Trophoblast cell (in vitro differentiated cells and primary cell): ENCODE measurements at regions not wholly inside any gene's neighbourhood (a gene's known extent, or its start where the extent isn't known, plus 50 kb on each side); places are given as distances from the start of the nearest gene placed in this dataset.

ENCODE experiments used
- DNase-seq, 2 donors: peaks; one replicate each; pipeline ENCODE4 v3.0.0-alpha.2; 2016
- H2AFZ ChIP-seq: 2 replicates; pipeline ENCODE4 v1.6.1; 2013; ENCODE audit warnings: low read length, moderate library complexity, mild to moderate bottlenecking; ENCODE audit not compliant: insufficient read depth, poor library complexity
- H2AK5ac ChIP-seq: 2 replicates; pipeline ENCODE4 v1.6.1; 2013; ENCODE audit warnings: mild to moderate bottlenecking, low read length
- H2BK120ac ChIP-seq: 2 replicates; pipeline ENCODE4 v1.6.1; 2013; ENCODE audit warnings: low read length, mild to moderate bottlenecking, moderate library complexity; ENCODE audit not compliant: insufficient read depth, poor library complexity
- H2BK12ac ChIP-seq: 2 replicates; pipeline ENCODE4 v1.6.1; 2013; ENCODE audit warnings: mild to moderate bottlenecking, low read length, moderate library complexity
- H2BK5ac ChIP-seq: 2 replicates; pipeline ENCODE4 v1.6.1; 2013; ENCODE audit warnings: low read length, low read depth, moderate library complexity, mild to moderate bottlenecking; ENCODE audit not compliant: poor library complexity
- H3K14ac ChIP-seq: 2 replicates; pipeline ENCODE4 v1.6.1; 2013; ENCODE audit warnings: mild to moderate bottlenecking, low read length
- H3K18ac ChIP-seq: 2 replicates; pipeline ENCODE4 v1.6.1; 2013; ENCODE audit warnings: mild to moderate bottlenecking, low read length
- H3K23ac ChIP-seq: 2 replicates; pipeline ENCODE4 v1.6.1; 2013; ENCODE audit warnings: low read length
- H3K27ac ChIP-seq: 2 replicates; pipeline ENCODE4 v1.5.1; 2013; ENCODE audit warnings: low read depth, mild to moderate bottlenecking, inconsistent platforms, low read length, moderate library complexity
- H3K27me3 ChIP-seq: 2 replicates; pipeline ENCODE4 v1.6.1; 2013; ENCODE audit warnings: inconsistent platforms, mild to moderate bottlenecking, low read length, moderate library complexity; ENCODE audit not compliant: insufficient read depth
- H3K36me3 ChIP-seq, 2 experiments: 1 replicate in 1 of 2; 2 replicates in 1 of 2; pipeline ENCODE4 v1.6.1; 2013; ENCODE audit warnings: low read length in 2 of 2, mild to moderate bottlenecking in 2 of 2, moderate library complexity in 1 of 2; ENCODE audit not compliant: insufficient read depth in 2 of 2, control insufficient read depth in 1 of 2
- H3K4ac ChIP-seq: 2 replicates; pipeline ENCODE4 v1.6.1; 2013; ENCODE audit warnings: low read depth, mild to moderate bottlenecking, low read length, moderate library complexity
- H3K4me1 ChIP-seq, 2 experiments: 1 replicate in 1 of 2; 2 replicates in 1 of 2; pipeline ENCODE4 v1.6.1; 2013; ENCODE audit warnings: low read length in 2 of 2, mild to moderate bottlenecking in 2 of 2, moderate library complexity in 1 of 2; ENCODE audit not compliant: insufficient read depth in 2 of 2, control insufficient read depth in 1 of 2
- H3K4me2 ChIP-seq: 2 replicates; pipeline ENCODE4 v1.6.1; 2013; ENCODE audit warnings: inconsistent platforms, mild to moderate bottlenecking, low read length, moderate library complexity
- H3K4me3 ChIP-seq: 2 replicates; pipeline ENCODE4 v1.5.1; 2013; ENCODE audit warnings: mild to moderate bottlenecking, low read depth, low read length, inconsistent platforms
- H3K79me1 ChIP-seq: one replicate; pipeline ENCODE4 v1.6.1; 2013; ENCODE audit warnings: low read length
- H3K79me2 ChIP-seq: 2 replicates; pipeline ENCODE4 v1.6.1; 2013; ENCODE audit warnings: low read length, mild to moderate bottlenecking; ENCODE audit not compliant: control insufficient read depth, insufficient read depth, poor library complexity
- H3K9ac ChIP-seq: 2 replicates; pipeline ENCODE4 v1.6.1; 2013; ENCODE audit warnings: mild to moderate bottlenecking, low read length
- H3K9me3 ChIP-seq: 2 replicates; pipeline ENCODE4 v1.6.1; 2013; ENCODE audit warnings: low read depth, mild to moderate bottlenecking, control low read depth, inconsistent platforms, low read length; ENCODE audit not compliant: insufficient read depth
- H4K12ac ChIP-seq: 2 replicates; pipeline ENCODE4 v1.6.1; 2013; ENCODE audit warnings: low read depth, mild to moderate bottlenecking, low read length, moderate library complexity
- H4K8ac ChIP-seq: 2 replicates; pipeline ENCODE4 v1.6.1; 2013; ENCODE audit warnings: low read depth, mild to moderate bottlenecking, low read length, moderate library complexity
- H4K91ac ChIP-seq: one replicate; pipeline ENCODE4 v1.6.1; 2013; ENCODE audit warnings: low read depth, mild to moderate bottlenecking, low read length, moderate library complexity
- whole genome bisulfite sequencing: extraction: QIAGEN DNeasy Blood & Tissue Kit; methylation state at CpG from one replicate; pipeline ENCODE4 v1.1.7; 2013; ENCODE audit warnings: missing lambda C conversion rate; ENCODE audit not compliant: insufficient read length, insufficient coverage; ENCODE audit errors: extremely low coverage; 5-methylcytosine and 5-hydroxymethylcytosine counted together

DNA sequence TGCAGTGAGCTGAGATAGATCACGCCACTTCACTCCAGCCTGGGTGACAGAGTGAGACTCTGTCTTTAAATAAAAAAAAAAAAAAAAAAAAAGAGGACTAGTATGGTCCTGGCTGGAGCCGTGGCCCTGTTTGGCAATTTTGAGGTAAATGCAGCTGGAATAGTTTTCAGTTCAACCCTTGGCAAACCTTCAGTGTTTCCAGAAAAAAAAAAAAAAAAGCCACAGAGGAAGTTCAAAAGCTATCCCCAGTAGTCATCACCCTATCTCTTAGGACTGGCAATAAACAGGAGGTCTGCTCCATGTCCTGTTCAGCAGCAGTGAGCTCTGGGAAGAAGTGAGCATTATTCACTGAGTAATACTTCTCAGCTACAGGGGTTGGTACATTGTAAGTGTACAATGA lies 56.8 kb upstream of the ERRFI1 start:
- Histone ChIP-seq H3K27ac (peak overlapping the region; percentile 51), H3K9ac (no peak overlapping the region), H3K27me3 (no peaks in the 10 kb centered on the region), H2BK5ac (no peak overlapping the region), H3K14ac (no peak overlapping the region), H3K9me3 (no peaks in the 10 kb centered on the region), H2AFZ (no peak overlapping the region), H3K4me3 (no peak overlapping the region), H3K4ac (no peak overlapping the region), H4K91ac (no peak overlapping the region), H3K23ac (no peak overlapping the region), H3K4me2 (no peak overlapping the region), H2AK5ac (no peak overlapping the region), H2BK12ac (no peak overlapping the region), H3K4me1 (peaks cover 5 to 9% of the 10 kb centered on the region in 2 experiments), H4K12ac (no peak overlapping the region), H3K36me3 (no peaks in the 10 kb centered on the region), H3K18ac (no peak overlapping the region), H3K79me2 (peaks cover 5% of the 10 kb centered on the region), H4K8ac (no peak overlapping the region), H3K79me1 (peaks cover 23% of the 10 kb centered on the region), H2BK120ac (no peak overlapping the region)
- DNase-seq = no peak
- WGBS = no CpG with 5 or more reads among the region's 2 CpGs

DNA sequence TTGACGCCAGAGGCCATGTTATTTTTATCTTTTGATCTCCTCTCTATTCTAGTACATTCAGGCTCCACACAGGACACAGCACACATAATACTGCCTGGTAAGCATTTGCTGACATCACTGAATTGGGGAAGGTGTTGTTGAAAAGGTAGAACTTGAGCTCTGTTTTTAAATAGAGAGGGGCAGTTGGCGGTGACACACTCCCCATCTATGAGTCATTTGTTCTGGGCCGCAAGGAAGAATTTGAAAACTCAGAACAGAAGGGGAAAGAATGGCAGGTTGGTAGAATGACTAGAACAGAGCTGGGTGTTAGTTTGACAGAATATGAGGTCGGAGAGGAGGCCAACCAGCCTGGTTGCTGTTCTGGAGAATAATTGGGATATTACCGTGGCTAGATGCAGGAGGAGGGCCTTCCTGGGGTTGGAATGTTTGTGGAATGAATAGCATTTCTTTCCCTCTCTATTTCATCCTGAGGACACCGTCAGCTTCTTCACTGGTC lies 52.1 kb upstream of the ERRFI1 start:
- Histone ChIP-seq H3K9me3 (no peaks in the 10 kb centered on the region), H3K79me2 (peaks cover 6% of the 10 kb centered on the region), H2AK5ac (no peak overlapping the region), H3K4ac (no peak overlapping the region), H3K4me2 (peak overlapping the region; percentile 28), H4K91ac (peak overlapping the region; percentile 28), H2BK120ac (peak overlapping the region; percentile 5), H2BK12ac (no peak overlapping the region), H3K27me3 (no peaks in the 10 kb centered on the region), H4K8ac (no peak overlapping the region), H3K14ac (no peak overlapping the region), H3K4me3 (no peak overlapping the region), H3K23ac (no peak overlapping the region), H2BK5ac (peak overlapping the region; percentile 85), H3K18ac (no peak overlapping the region), H3K79me1 (peaks cover 38% of the 10 kb centered on the region), H3K4me1 (peaks cover 25 to 28% of the 10 kb centered on the region in 2 experiments), H3K36me3 (no peaks in the 10 kb centered on the region), H4K12ac (no peak overlapping the region), H3K27ac (peak overlapping the region; percentile 92), H2AFZ (no peak overlapping the region), H3K9ac (no peak overlapping the region)
- peak; percentile 78 to 86 for DNase-seq
- WGBS = no CpG with 5 or more reads among the region's 6 CpGs

DNA sequence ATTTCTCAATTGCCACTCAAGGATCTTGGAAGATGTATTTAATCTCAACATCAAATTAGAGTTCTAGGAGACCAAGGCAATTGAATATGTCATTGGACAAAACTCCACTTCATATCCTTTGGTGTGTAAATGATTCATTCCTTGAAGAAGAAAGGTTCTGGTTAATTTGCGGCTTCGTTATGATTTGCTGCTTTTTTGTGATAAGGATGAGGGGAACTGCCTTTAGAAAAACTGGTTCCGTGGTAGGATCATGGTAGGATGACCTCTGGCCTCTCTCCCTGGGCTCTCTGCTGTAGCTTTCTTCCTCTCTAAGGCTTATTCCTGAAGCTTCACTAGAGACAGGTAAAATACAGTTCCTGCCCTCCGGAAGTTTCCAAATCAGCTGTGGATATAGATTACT lies 51.5 kb upstream of the ERRFI1 start:
- peak; percentile 71 to 81 for DNase-seq
- H3K4ac ChIP-seq = peak overlapping the region; percentile 50
- peaks cover 25 to 28% of the 10 kb centered on the region in 2 experiments for H3K4me1 ChIP-seq
- peak overlapping the region; percentile 92 for H3K27ac ChIP-seq
- no CpG with 5 or more reads among the region's 4 CpGs for WGBS
- peak overlapping the region; percentile 31 for H3K14ac ChIP-seq
- no peak overlapping the region for H3K4me2 ChIP-seq
- H2BK5ac ChIP-seq = peak overlapping the region; percentile 88
- H2BK120ac ChIP-seq = peak overlapping the region; percentile 92
- no peak overlapping the region for H3K9ac ChIP-seq
- H3K18ac ChIP-seq = no peak overlapping the region
- no peak overlapping the region for H3K4me3 ChIP-seq
- H3K9me3 ChIP-seq = no peaks in the 10 kb centered on the region
- peaks cover 38% of the 10 kb centered on the region for H3K79me1 ChIP-seq
- H3K27me3 ChIP-seq = no peaks in the 10 kb centered on the region
- H2BK12ac ChIP-seq = no peak overlapping the region
- no peak overlapping the region for H4K8ac ChIP-seq
- H3K23ac ChIP-seq = no peak overlapping the region
- H4K12ac ChIP-seq = no peak overlapping the region
- peaks cover 6% of the 10 kb centered on the region for H3K79me2 ChIP-seq
- H2AK5ac ChIP-seq = no peak overlapping the region
- no peak overlapping the region for H2AFZ ChIP-seq
- no peaks in the 10 kb centered on the region for H3K36me3 ChIP-seq
- peak overlapping the region; percentile 73 for H4K91ac ChIP-seq

DNA sequence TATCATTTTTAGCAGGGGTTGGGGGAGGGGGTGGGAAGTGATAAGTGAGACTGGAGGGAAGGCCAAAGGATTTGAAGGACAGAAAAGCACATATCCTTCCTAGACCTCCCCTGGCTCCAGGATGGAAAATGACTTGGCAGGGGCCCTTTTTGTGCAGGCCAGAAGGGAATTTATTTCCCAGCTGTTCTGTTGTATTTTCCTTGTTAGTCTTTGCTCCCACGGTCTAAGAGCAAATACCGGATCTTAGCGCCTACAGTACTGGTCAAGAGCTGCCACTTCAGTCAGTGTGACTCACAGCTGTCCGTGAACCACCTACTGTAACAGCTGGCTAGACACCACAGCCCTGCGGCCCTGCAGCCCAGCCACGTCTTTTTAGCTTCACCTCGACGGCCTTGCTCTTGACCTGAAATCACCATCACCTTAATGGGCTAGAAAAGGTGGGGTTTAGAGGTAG lies 51.0 kb upstream of the ERRFI1 start:
- Histone ChIP-seq H3K27ac (peak overlapping the region; percentile 92), H3K79me2 (peaks cover 8% of the 10 kb centered on the region), H2BK120ac (peak overlapping the region; percentile 47), H3K27me3 (no peaks in the 10 kb centered on the region), H3K14ac (peak overlapping the region; percentile 49), H2AK5ac (no peak overlapping the region), H3K9me3 (no peaks in the 10 kb centered on the region), H4K12ac (no peak overlapping the region), H4K8ac (peak overlapping the region; percentile 42), H3K4me3 (no peak overlapping the region), H3K4me1 (peaks cover 27 to 30% of the 10 kb centered on the region in 2 experiments), H2BK12ac (peak overlapping the region; percentile 55), H3K36me3 (no peaks in the 10 kb centered on the region), H2BK5ac (peak overlapping the region; percentile 58), H2AFZ (no peak overlapping the region), H3K4me2 (no peak overlapping the region), H4K91ac (peak overlapping the region; percentile 75), H3K23ac (no peak overlapping the region), H3K9ac (no peak overlapping the region), H3K18ac (peak overlapping the region; percentile 84), H3K79me1 (peaks cover 39% of the 10 kb centered on the region), H3K4ac (no peak overlapping the region)
- no CpG with 5 or more reads among the region's 8 CpGs for WGBS
- DNase-seq = peak; percentile 93 to 95
